DND-41 (cell line): ENCODE measurements at regions not wholly inside any gene's neighbourhood (a gene's known extent, or its start where the extent isn't known, plus 50 kb on each side); places are given as distances from the start of the nearest gene placed in this dataset.

Experiments
- ATAC-seq: fragments of 200-7000 bp; cut with Tn5 transposase; 3 replicates; pipeline ENCODE4 v1.9.1; 2021; ENCODE audit warnings: low read depth; ENCODE audit not compliant: insufficient read depth
- DNase-seq: peaks from one replicate; pipeline ENCODE4 v3.0.0-alpha.2; 2020
- H2AFZ ChIP-seq: 2 replicates; pipeline ENCODE4 v1.6.0; 2012; ENCODE audit warnings: low read depth, low read length
- H3K27ac ChIP-seq: 2 replicates; pipeline ENCODE4 v1.5.1; 2012; ENCODE audit warnings: low read length, inconsistent platforms
- H3K27me3 ChIP-seq: fragments of 200-600 bp; sonication (generic); 2 replicates; pipeline ENCODE4 v1.6.0; 2012; ENCODE audit warnings: low read length, mild to moderate bottlenecking, inconsistent platforms; ENCODE audit not compliant: insufficient read depth, poor library complexity
- H3K36me3 ChIP-seq: 2 replicates; pipeline ENCODE4 v1.5.1; 2012; ENCODE audit warnings: low read length, inconsistent platforms; ENCODE audit not compliant: insufficient read depth
- H3K4me1 ChIP-seq: 2 replicates; pipeline ENCODE4 v1.5.1; 2012; ENCODE audit warnings: mild to moderate bottlenecking, low read length; ENCODE audit not compliant: insufficient read depth
- H3K4me2 ChIP-seq: 2 replicates; pipeline ENCODE4 v1.6.0; 2012; ENCODE audit warnings: mild to moderate bottlenecking, moderate library complexity, low read length, inconsistent platforms; ENCODE audit not compliant: insufficient read depth
- H3K4me3 ChIP-seq, 2 experiments: fragments of 200-600 bp in 1 of 2; shearing (Covaris generic) in 1 of 2; 2 replicates each; pipeline ENCODE4 v1.5.1; 2012 to 2016; ENCODE audit warnings: inconsistent platforms in 2 of 2, low read length in 2 of 2, mild to moderate bottlenecking in 2 of 2, low read depth in 1 of 2, moderate library complexity in 1 of 2
- H3K79me2 ChIP-seq: 2 replicates; pipeline ENCODE4 v1.6.0; 2012; ENCODE audit warnings: low read length, inconsistent platforms; ENCODE audit not compliant: insufficient read depth
- H3K9ac ChIP-seq: 2 replicates; pipeline ENCODE4 v1.6.0; 2012; ENCODE audit warnings: low read depth, mild to moderate bottlenecking, inconsistent platforms, low read length, moderate library complexity
- H3K9me3 ChIP-seq: 2 replicates; pipeline ENCODE4 v1.5.1; 2012; ENCODE audit warnings: low read length, moderate library complexity, mild to moderate bottlenecking, inconsistent platforms; ENCODE audit not compliant: insufficient read depth, severe bottlenecking
- H4K20me1 ChIP-seq: 2 replicates; pipeline ENCODE4 v1.6.0; 2012; ENCODE audit warnings: low read length; ENCODE audit not compliant: insufficient read depth
- EZH2 ChIP-seq: IDR thresholded peaks from 3 replicates; pipeline ENCODE4 v1.6.1; 2012; ENCODE audit warnings: borderline replicate concordance, low read depth, mild to moderate bottlenecking, moderate library complexity, low read length, inconsistent platforms; ENCODE audit not compliant: severe bottlenecking
- TF ChIP-seq, protein P1 (sequence below): IDR thresholded peaks from 2 replicates; pipeline ENCODE4 v1.5.1; 2012; ENCODE audit warnings: borderline replicate concordance, low read length, moderate library complexity, mild to moderate bottlenecking; ENCODE audit not compliant: poor library complexity, severe bottlenecking; ENCODE audit errors: extremely low read depth

DNA sequence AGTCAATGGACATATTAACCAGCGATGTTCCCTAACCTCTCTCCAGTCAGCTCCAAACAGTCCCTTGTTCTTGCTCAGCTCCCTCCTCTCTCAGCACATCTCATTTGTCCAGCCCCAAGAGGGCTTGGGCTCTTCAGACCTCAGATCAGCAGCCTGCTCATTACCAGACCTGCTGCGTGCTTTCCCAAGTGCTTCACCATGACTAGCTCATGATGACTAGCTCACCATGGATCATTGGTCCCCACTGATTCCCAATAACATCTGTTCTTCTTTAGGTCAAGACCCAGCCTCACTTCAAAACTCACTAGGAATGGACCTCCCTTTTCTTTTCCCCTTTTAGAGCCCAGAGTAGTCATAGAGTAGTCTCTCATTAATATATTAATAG is 121.9 kb downstream of the SLC16A9 start:
- H3K79me2 ChIP-seq = no peaks in the 10 kb centered on the region
- H3K4me2 ChIP-seq = no peak overlapping the region
- no peaks in the 10 kb centered on the region for H3K27me3 ChIP-seq
- H3K36me3 ChIP-seq = no peaks in the 10 kb centered on the region
- TF ChIP-seq, protein P1, sequence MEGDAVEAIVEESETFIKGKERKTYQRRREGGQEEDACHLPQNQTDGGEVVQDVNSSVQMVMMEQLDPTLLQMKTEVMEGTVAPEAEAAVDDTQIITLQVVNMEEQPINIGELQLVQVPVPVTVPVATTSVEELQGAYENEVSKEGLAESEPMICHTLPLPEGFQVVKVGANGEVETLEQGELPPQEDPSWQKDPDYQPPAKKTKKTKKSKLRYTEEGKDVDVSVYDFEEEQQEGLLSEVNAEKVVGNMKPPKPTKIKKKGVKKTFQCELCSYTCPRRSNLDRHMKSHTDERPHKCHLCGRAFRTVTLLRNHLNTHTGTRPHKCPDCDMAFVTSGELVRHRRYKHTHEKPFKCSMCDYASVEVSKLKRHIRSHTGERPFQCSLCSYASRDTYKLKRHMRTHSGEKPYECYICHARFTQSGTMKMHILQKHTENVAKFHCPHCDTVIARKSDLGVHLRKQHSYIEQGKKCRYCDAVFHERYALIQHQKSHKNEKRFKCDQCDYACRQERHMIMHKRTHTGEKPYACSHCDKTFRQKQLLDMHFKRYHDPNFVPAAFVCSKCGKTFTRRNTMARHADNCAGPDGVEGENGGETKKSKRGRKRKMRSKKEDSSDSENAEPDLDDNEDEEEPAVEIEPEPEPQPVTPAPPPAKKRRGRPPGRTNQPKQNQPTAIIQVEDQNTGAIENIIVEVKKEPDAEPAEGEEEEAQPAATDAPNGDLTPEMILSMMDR = no peak
- no peak for TF ChIP-seq EZH2
- no peak overlapping the region for H3K4me3 ChIP-seq
- no peaks in the 10 kb centered on the region for H3K9me3 ChIP-seq
- no peak overlapping the region for H3K27ac ChIP-seq
- no peak for ATAC-seq
- no peaks in the 10 kb centered on the region for H4K20me1 ChIP-seq
- H3K9ac ChIP-seq = no peak overlapping the region
- H3K4me1 ChIP-seq = no peaks in the 10 kb centered on the region
- no peak overlapping the region for H2AFZ ChIP-seq
- no peak for DNase-seq

DNA sequence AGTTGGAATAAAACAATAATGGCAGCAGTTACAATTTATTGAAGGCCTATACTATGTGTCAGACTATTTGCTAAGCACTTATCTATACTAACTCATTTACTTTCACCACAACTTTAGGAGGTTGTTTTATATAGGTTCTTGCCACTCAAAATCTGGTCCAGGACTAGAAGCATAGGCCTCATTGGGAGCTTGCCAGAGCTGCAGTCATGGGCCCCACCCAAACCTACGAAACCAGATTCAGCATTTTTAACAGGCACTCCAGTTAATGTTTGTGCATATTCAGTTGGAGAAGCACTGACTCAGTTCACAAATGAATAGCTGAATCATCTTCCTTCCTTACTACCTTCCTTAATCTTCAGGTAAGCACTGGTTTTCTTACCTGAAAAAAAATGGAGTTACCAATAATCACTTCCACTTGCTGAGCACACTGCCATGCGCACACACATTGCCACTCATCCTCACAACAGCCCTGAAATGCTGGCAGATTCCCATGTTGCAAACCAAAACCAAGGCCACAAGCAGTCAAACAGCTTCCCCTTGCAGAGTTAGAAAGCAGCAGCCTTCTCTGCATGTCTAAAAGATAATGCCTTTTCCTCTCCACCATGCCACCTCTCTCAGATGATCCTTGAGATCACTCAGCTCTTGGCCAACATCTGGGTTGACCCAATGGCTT is 122.4 kb downstream of the SLC16A9 start:
- TF ChIP-seq, protein P1 = no peak
- TF ChIP-seq EZH2 = no peak
- H3K4me1 ChIP-seq = no peaks in the 10 kb centered on the region
- H3K79me2 ChIP-seq = no peaks in the 10 kb centered on the region
- no peaks in the 10 kb centered on the region for H4K20me1 ChIP-seq
- no peaks in the 10 kb centered on the region for H3K36me3 ChIP-seq
- H3K27ac ChIP-seq = no peak overlapping the region
- no peak overlapping the region for H3K4me2 ChIP-seq
- no peak overlapping the region for H2AFZ ChIP-seq
- H3K9ac ChIP-seq = no peak overlapping the region
- DNase-seq (no peak), ATAC-seq (no peak)
- no peaks in the 10 kb centered on the region for H3K9me3 ChIP-seq
- no peak overlapping the region for H3K4me3 ChIP-seq
- no peaks in the 10 kb centered on the region for H3K27me3 ChIP-seq

DNA sequence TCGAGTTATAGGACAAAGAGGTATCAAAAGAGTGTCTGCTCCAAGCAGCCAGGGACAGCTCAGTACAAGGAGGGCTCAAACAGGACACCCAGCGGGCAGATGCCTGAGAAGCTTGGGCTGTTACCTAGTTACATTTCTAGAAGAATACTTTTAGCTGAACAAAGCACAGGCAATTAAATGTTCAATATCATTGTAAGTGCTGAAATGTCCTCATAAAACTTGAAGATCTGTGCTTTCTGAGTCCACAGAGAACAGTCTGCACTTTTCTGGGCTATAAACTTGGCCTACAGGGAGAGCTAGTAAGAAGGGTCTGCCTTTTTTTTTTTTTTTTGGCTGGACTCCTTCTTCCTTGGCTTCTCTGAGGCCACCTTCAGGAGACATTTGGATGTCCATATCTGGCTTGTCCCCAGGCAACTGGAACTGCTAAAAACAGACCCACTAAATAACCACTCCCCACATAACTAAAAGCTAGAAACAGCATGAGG is 123.2 kb downstream of the SLC16A9 start:
- no peak overlapping the region for H3K4me2 ChIP-seq
- no peaks in the 10 kb centered on the region for H3K9me3 ChIP-seq
- H4K20me1 ChIP-seq = no peaks in the 10 kb centered on the region
- no peak for DNase-seq
- H3K36me3 ChIP-seq = no peaks in the 10 kb centered on the region
- H2AFZ ChIP-seq = no peak overlapping the region
- H3K4me3 ChIP-seq = no peak overlapping the region
- H3K27me3 ChIP-seq = no peaks in the 10 kb centered on the region
- H3K4me1 ChIP-seq = no peaks in the 10 kb centered on the region
- no peak overlapping the region for H3K27ac ChIP-seq
- no peaks in the 10 kb centered on the region for H3K79me2 ChIP-seq
- no peak for ATAC-seq
- TF ChIP-seq, protein P1 = no peak
- no peak for TF ChIP-seq EZH2
- no peak overlapping the region for H3K9ac ChIP-seq
